ENCODE measurements at regions not wholly inside any gene's neighbourhood (a gene's known extent, or its start where the extent isn't known, plus 50 kb on each side); places are given as distances from the start of the nearest gene placed in this dataset.

- Histone ChIP-seq H3K4me3 (ENCODE audit: low read depth, low read length) (no peak overlapping the region), H3K27me3 (ENCODE audit: insufficient read depth, low read depth, severe bottlenecking) (no peaks in the 10 kb centered on the region), H3K27ac (no peak overlapping the region), H3K9me3 (ENCODE audit: severe bottlenecking) (no peaks in the 10 kb centered on the region), H3K36me3 (no peaks in the 10 kb centered on the region)
- no peak for DNase-seq
- no peak for TF ChIP-seq CTCF (IDR thresholded peaks at IDR 0.05; ENCODE audit: low read depth, low read length)
These were observed 65.6 kb downstream of the ZFP36L2 start for GRCh38 chr2:43160778-43161177.

- no peak for TF ChIP-seq CTCF (IDR thresholded peaks at IDR 0.05; ENCODE audit: low read depth, low read length)
- Histone ChIP-seq H3K4me3 (ENCODE audit: low read depth, low read length) (no peak overlapping the region), H3K9me3 (ENCODE audit: severe bottlenecking) (no peaks in the 10 kb centered on the region), H3K36me3 (no peaks in the 10 kb centered on the region), H3K27me3 (ENCODE audit: insufficient read depth, low read depth, severe bottlenecking) (no peaks in the 10 kb centered on the region), H3K27ac (no peak overlapping the region)
- DNase-seq, result no peak
These were observed 66.6 kb downstream of the ZFP36L2 start for GRCh38 chr2:43159797-43160196.

- no peaks in the 10 kb centered on the region for H3K36me3 ChIP-seq
- no peak for TF ChIP-seq CTCF (IDR thresholded peaks at IDR 0.05; ENCODE audit: low read depth, low read length)
- no peak for DNase-seq
- H3K4me3 ChIP-seq (ENCODE audit: low read depth, low read length), result no peak overlapping the region
- H3K27me3 ChIP-seq (ENCODE audit: insufficient read depth, low read depth, severe bottlenecking), result no peaks in the 10 kb centered on the region
- H3K9me3 ChIP-seq (ENCODE audit: severe bottlenecking), result no peaks in the 10 kb centered on the region
- no peak overlapping the region for H3K27ac ChIP-seq
These were observed 68.0 kb downstream of the ZFP36L2 start for GRCh38 chr2:43158259-43158880.

GRCh38 chr2:43157506-43158246 is 68.7 kb downstream of the ZFP36L2 start:
- DNase-seq, result no peak
- Histone ChIP-seq H3K27ac (no peak overlapping the region), H3K9me3 (ENCODE audit: severe bottlenecking) (no peaks in the 10 kb centered on the region), H3K36me3 (no peaks in the 10 kb centered on the region), H3K4me3 (ENCODE audit: low read depth, low read length) (no peak overlapping the region), H3K27me3 (ENCODE audit: insufficient read depth, low read depth, severe bottlenecking) (no peaks in the 10 kb centered on the region)
- no peak for TF ChIP-seq CTCF (IDR thresholded peaks at IDR 0.05; ENCODE audit: low read depth, low read length)

GRCh38 chr2:43155851-43156411 is 70.5 kb downstream of the ZFP36L2 start:
- DNase-seq, result no peak
- H3K36me3 ChIP-seq, result no peaks in the 10 kb centered on the region
- no peaks in the 10 kb centered on the region for H3K9me3 ChIP-seq (ENCODE audit: severe bottlenecking)
- H3K4me3 ChIP-seq (ENCODE audit: low read depth, low read length), result no peak overlapping the region
- no peaks in the 10 kb centered on the region for H3K27me3 ChIP-seq (ENCODE audit: insufficient read depth, low read depth, severe bottlenecking)
- no peak overlapping the region for H3K27ac ChIP-seq
- no peak for TF ChIP-seq CTCF (IDR thresholded peaks at IDR 0.05; ENCODE audit: low read depth, low read length)

Measured in WERI-Rb-1 (cell line).